Stomach (tissue), 8 donors: ENCODE measurements at regions not wholly inside any gene's neighbourhood (a gene's known extent, or its start where the extent isn't known, plus 50 kb on each side); places are given as distances from the start of the nearest gene placed in this dataset.

Source experiments
- DNase-seq, 2 donors: peaks; one replicate each; pipeline versions ENCODE4 v3.0.0 to v3.0.0-alpha.2; 2013 to 2019
- H3K27ac ChIP-seq, 5 donors: fragments of 200-600 bp in 4 of 5; sonication (generic) in 4 of 5; one replicate each; pipeline ENCODE4 v1.5.1; 2013 to 2019; ENCODE audit warnings: mild to moderate bottlenecking in 1 of 5, moderate library complexity in 1 of 5
- H3K27me3 ChIP-seq, 3 donors: fragments of 200-600 bp; sonication (generic); one replicate each; pipeline ENCODE4 v1.5.1; 2017 to 2019; ENCODE audit warnings: mixed run types in 1 of 3
- H3K36me3 ChIP-seq, 4 donors: fragments of 200-600 bp; sonication (generic); 1 replicate in 3 of 4; 2 replicates in 1 of 4; pipeline ENCODE4 v1.5.1; 2016 to 2019
- H3K4me1 ChIP-seq, 4 donors: fragments of 200-600 bp; sonication (generic); one replicate each; pipeline ENCODE4 v1.5.1; 2016 to 2019
- H3K4me3 ChIP-seq, 4 donors: fragments of 200-600 bp; sonication (generic) in 3 of 4; one replicate each; pipeline ENCODE4 v1.5.1; 2016 to 2019; ENCODE audit warnings: mild to moderate bottlenecking in 1 of 4
- H3K9me3 ChIP-seq, 4 donors: fragments of 200-600 bp; sonication (generic); one replicate each; pipeline ENCODE4 v1.5.1; 2016 to 2019
- CTCF ChIP-seq, 7 experiments: fragments of 450-650 bp in 4 of 7; fragments of 200-600 bp in 3 of 7; sonication (generic) in 3 of 7; IDR thresholded peaks; one replicate each; pipeline ENCODE4 v1.5.1; 2016 to 2019; ENCODE audit warnings: antibody characterized with exemption in 7 of 7, control low read depth in 2 of 7, mild to moderate bottlenecking in 1 of 7
- EP300 ChIP-seq: sonication (generic); formaldehyde crosslinking; IDR thresholded peaks from one replicate; pipeline ENCODE4 v1.6.1; 2017; ENCODE audit warnings: antibody characterized with exemption
- POLR2A ChIP-seq, 4 donors: fragments of 450-650 bp; IDR thresholded peaks; one replicate each; pipeline ENCODE4 v1.6.1; 2016; ENCODE audit warnings: antibody characterized with exemption in 4 of 4, control low read depth in 2 of 4, mild to moderate bottlenecking in 1 of 4, moderate library complexity in 1 of 4
- POLR2AphosphoS5 ChIP-seq, 3 donors: sonication (generic); formaldehyde crosslinking; IDR thresholded peaks; one replicate each; pipeline ENCODE4 v1.6.1; 2016; ENCODE audit warnings: antibody characterized with exemption in 3 of 3
- WGBS, 5 donors: extraction: QIAGEN DNeasy Blood & Tissue Kit in 3 of 5; methylation state at CpG; one replicate each; pipeline versions ENCODE4 v1.1.5 to v1.1.7; 2013 to 2018; 5-methylcytosine and 5-hydroxymethylcytosine counted together
- intact Hi-C: fragments of 100-400 bp; cut with DNase I; formaldehyde crosslinking; loops from one replicate; pipeline ENCODE4 v1.15.1; 2023; ENCODE audit warnings: low total_unique reads
- donor health status: healthy with polysubstance abuse.
- donor health status: Bipolar disorder and iron deficiency.
- donor health status: healthy.

GRCh38 chr10:129111922-129112321 is 355.1 kb upstream of the MGMT start:
- intact Hi-C loops, result no loop called here
- TF ChIP-seq POLR2AphosphoS5 (IDR thresholded peaks at IDR 0.05), result no peak
- no peak for TF ChIP-seq CTCF (IDR thresholded peaks at IDR 0.05)
- no peak for TF ChIP-seq POLR2A (IDR thresholded peaks at IDR 0.05)
- TF ChIP-seq EP300, result no peak
- Histone ChIP-seq H3K4me3 (no peak overlapping the region), H3K4me1 (no peaks in the 10 kb centered on the region), H3K36me3 (no peaks in the 10 kb centered on the region), H3K9me3 (no peaks in the 10 kb centered on the region), H3K27me3 (no peaks in the 10 kb centered on the region), H3K27ac (no peak overlapping the region)
- 51 to 66% (median 64%) methylated on average over 6 of the region's 6 CpGs for WGBS, 5 donors
- no peak for DNase-seq

- H3K27ac ChIP-seq, result no peak overlapping the region
- no peaks in the 10 kb centered on the region for H3K9me3 ChIP-seq
- no peak for DNase-seq
- no peaks in the 10 kb centered on the region for H3K4me1 ChIP-seq
- no peak overlapping the region for H3K4me3 ChIP-seq
- H3K36me3 ChIP-seq, result no peaks in the 10 kb centered on the region
- intact Hi-C loops, result no loop called here
- 67 to 80% (median 75%) methylated on average over 10 of the region's 10 CpGs for WGBS, 5 donors
- no peak for TF ChIP-seq POLR2AphosphoS5 (IDR thresholded peaks at IDR 0.05)
- TF ChIP-seq CTCF (IDR thresholded peaks at IDR 0.05), result no peak
- TF ChIP-seq EP300, result no peak
- TF ChIP-seq POLR2A (IDR thresholded peaks at IDR 0.05), result no peak
- no peaks in the 10 kb centered on the region for H3K27me3 ChIP-seq
Observed at GRCh38 chr10:129114588-129114987, 352.5 kb upstream of the MGMT start.

- TF ChIP-seq POLR2AphosphoS5 (IDR thresholded peaks at IDR 0.05) (no peak), CTCF (IDR thresholded peaks at IDR 0.05) (no peak), POLR2A (IDR thresholded peaks at IDR 0.05) (no peak), EP300 (no peak)
- no peaks in the 10 kb centered on the region for H3K9me3 ChIP-seq
- WGBS, 5 donors, result 83 to 90% (median 87%) methylated on average over 8 of the region's 8 CpGs
Observed at GRCh38 chr10:129116371-129116770, 350.7 kb upstream of the MGMT start.

GRCh38 chr10:129120441-129120840 is 346.6 kb upstream of the MGMT start:
- no peaks in the 10 kb centered on the region for H3K9me3 ChIP-seq
- no peak overlapping the region for H3K27ac ChIP-seq
- intact Hi-C loops, result no loop called here
- no peak for DNase-seq
- no peaks in the 10 kb centered on the region for H3K27me3 ChIP-seq
- 40 to 88% (median 47%) methylated on average over 1 to 2 of the region's 2 CpGs for WGBS, 5 donors
- H3K4me1 ChIP-seq, result no peaks in the 10 kb centered on the region
- H3K4me3 ChIP-seq, result no peak overlapping the region
- H3K36me3 ChIP-seq, result no peaks in the 10 kb centered on the region
- TF ChIP-seq POLR2A (IDR thresholded peaks at IDR 0.05) (no peak), EP300 (no peak), POLR2AphosphoS5 (IDR thresholded peaks at IDR 0.05) (no peak), CTCF (IDR thresholded peaks at IDR 0.05) (no peak)

More at GRCh38 chr10:129116371-129116770, 350.7 kb upstream of the MGMT start:
- Histone ChIP-seq H3K27ac (no peak overlapping the region), H3K36me3 (no peaks in the 10 kb centered on the region), H3K4me3 (no peak overlapping the region), H3K27me3 (no peaks in the 10 kb centered on the region), H3K4me1 (no peaks in the 10 kb centered on the region)
- intact Hi-C loops, result no loop called here
- DNase-seq, result no peak
